SK-N-SH (cell line): ENCODE measurements at regions not wholly inside any gene's neighbourhood (a gene's known extent, or its start where the extent isn't known, plus 50 kb on each side); places are given as distances from the start of the nearest gene placed in this dataset.
A peak's percentile ranks its signal among the peaks of the same experiment; 100 is the strongest.

Experiments used
- CTCF ChIA-PET: fragments of 300-600, 350-600 bp; formaldehyde crosslinking; extraction: SDS; loops from one replicate; lab custom pipeline; 2021; lab: Yijun Ruan, JAX
- POLR2A ChIA-PET: fragments of 350-600 bp; sonication (Branson Sonifier 250); formaldehyde crosslinking; extraction: SDS; loops from one replicate; lab custom pipeline; 2020; ENCODE audit warnings: antibody characterized with exemption, inconsistent platforms; lab: Yijun Ruan, JAX
- DNase-seq: peaks from one replicate; pipeline ENCODE4 v3.0.0; 2012
- H2AFZ ChIP-seq: fragments of 200-600 bp; sonication (generic); 2 replicates; pipeline ENCODE4 v1.8.1; 2016; ENCODE audit warnings: antibody characterized with exemption, mild to moderate bottlenecking, low read depth
- H3F3A ChIP-seq: fragments of 200-600 bp; sonication (generic); replicated peaks from 2 replicates; pipeline ENCODE3; 2016; ENCODE audit warnings: antibody characterized with exemption, mild to moderate bottlenecking; ENCODE audit not compliant: insufficient read depth
- H3K27ac ChIP-seq, 2 experiments: fragments of 200-500 bp in 1 of 2; fragments of 200-600 bp in 1 of 2; sonication (Bioruptor generic) in 1 of 2; sonication (generic), shearing (Covaris generic) in 1 of 2; 2 replicates each; pipeline versions ENCODE4 v1.5.1 to v1.6.1; 2014 to 2016; ENCODE audit warnings: low read depth in 2 of 2, inconsistent platforms in 1 of 2, low read length in 1 of 2, mild to moderate bottlenecking in 1 of 2, mixed read lengths in 1 of 2
- H3K27me3 ChIP-seq: fragments of 200-600 bp; sonication (generic), shearing (Covaris generic); 2 replicates; pipeline ENCODE4 v1.6.1; 2016; ENCODE audit warnings: mixed run types; ENCODE audit not compliant: insufficient read depth
- H3K36me3 ChIP-seq, 2 experiments: fragments of 200-500 bp in 1 of 2; fragments of 200-600 bp in 1 of 2; sonication (Bioruptor generic) in 1 of 2; sonication (generic) in 1 of 2; replicated peaks in 1 of 2; 2 replicates each; pipeline versions ENCODE3 to v1.5.1; 2014 to 2016; ENCODE audit warnings: low read length in 1 of 2, mild to moderate bottlenecking in 1 of 2; ENCODE audit not compliant: insufficient read depth in 2 of 2, control insufficient read depth in 1 of 2
- H3K4me1 ChIP-seq, 2 experiments: fragments of 200-500 bp in 1 of 2; fragments of 200-600 bp in 1 of 2; sonication (Bioruptor generic) in 1 of 2; sonication (generic), shearing (Covaris generic) in 1 of 2; 2 replicates each; pipeline versions ENCODE4 v1.5.1 to v1.6.1; 2014 to 2016; ENCODE audit warnings: low read depth in 1 of 2, low read length in 1 of 2, mixed run types in 1 of 2; ENCODE audit not compliant: insufficient read depth in 2 of 2, control insufficient read depth in 1 of 2
- H3K4me2 ChIP-seq: fragments of 200-600 bp; sonication (generic), shearing (Covaris generic); 2 replicates; pipeline ENCODE4 v1.6.1; 2017; ENCODE audit warnings: mixed run types
- H3K4me3 ChIP-seq, 2 experiments: fragments of 200-500 bp in 1 of 2; fragments of 200-600 bp in 1 of 2; sonication (Bioruptor generic) in 1 of 2; sonication (generic), shearing (Covaris generic) in 1 of 2; 2 replicates each; pipeline versions ENCODE4 v1.5.1 to v1.8.1; 2014 to 2016; ENCODE audit warnings: low read depth in 2 of 2, inconsistent platforms in 1 of 2, low read length in 1 of 2, mild to moderate bottlenecking in 1 of 2, mixed read lengths in 1 of 2, moderate library complexity in 1 of 2
- H3K79me2 ChIP-seq: fragments of 200-600 bp; sonication (generic); 2 replicates; pipeline ENCODE4 v1.8.1; 2017; ENCODE audit warnings: mild to moderate bottlenecking; ENCODE audit not compliant: insufficient read depth
- H3K9ac ChIP-seq: fragments of 200-600 bp; sonication (generic); 2 replicates; pipeline ENCODE4 v1.6.1; 2017; ENCODE audit warnings: mixed run types
- H3K9me2 ChIP-seq: fragments of 200-600 bp; sonication (generic); 2 replicates; pipeline ENCODE4 v1.6.1; 2017; ENCODE audit warnings: mixed run types
- H3K9me3 ChIP-seq: fragments of 200-600 bp; sonication (generic); 2 replicates; pipeline ENCODE4 v1.6.1; 2017; ENCODE audit warnings: mixed run types, mild to moderate bottlenecking, moderate library complexity
- H4K20me1 ChIP-seq: fragments of 200-600 bp; sonication (generic); 2 replicates; pipeline ENCODE4 v1.6.1; 2017; ENCODE audit warnings: mild to moderate bottlenecking, mixed run types; ENCODE audit not compliant: insufficient read depth
- ELF1 ChIP-seq: IDR thresholded peaks from 2 replicates; pipeline ENCODE4 v1.4.0; 2012
- EP300 ChIP-seq, 2 experiments: IDR thresholded peaks; 2 replicates each; pipeline versions ENCODE4 v1.4.0 to v1.6.1; 2012; ENCODE audit warnings: borderline replicate concordance in 1 of 2, low read depth in 1 of 2, low read length in 1 of 2
- FOSL2 ChIP-seq: IDR thresholded peaks from 2 replicates; pipeline ENCODE4 v1.4.0; 2012; ENCODE audit warnings: low read depth, mild to moderate bottlenecking, moderate library complexity, borderline replicate concordance
- GATA2 ChIP-seq: sonication (generic); formaldehyde crosslinking; IDR thresholded peaks from 2 replicates; pipeline ENCODE4 v1.5.0; 2020; ENCODE audit warnings: mild to moderate bottlenecking, missing genetic modification reagents
- JUND ChIP-seq: IDR thresholded peaks from 2 replicates; pipeline ENCODE4 v1.4.0; 2012
- MEF2A ChIP-seq: IDR thresholded peaks from 2 replicates; pipeline ENCODE4 v1.4.0; 2012; ENCODE audit warnings: low read depth, borderline replicate concordance
- MXI1 ChIP-seq: IDR thresholded peaks from 2 replicates; pipeline ENCODE4 v1.6.1; 2012; ENCODE audit warnings: mild to moderate bottlenecking, low read depth, low read length, improper control_type of control experiment
- NRF1 ChIP-seq: IDR thresholded peaks from 2 replicates; pipeline ENCODE4 v1.6.1; 2012; ENCODE audit warnings: low read depth, mild to moderate bottlenecking, low read length
- RAD21 ChIP-seq: IDR thresholded peaks from 2 replicates; pipeline ENCODE4 v1.6.1; 2012; ENCODE audit warnings: mild to moderate bottlenecking, low read length
- RCOR1 ChIP-seq: fragments of 150-350 bp; IDR thresholded peaks from 2 replicates; pipeline ENCODE4 v1.6.1; 2017; ENCODE audit warnings: antibody characterized with exemption, low read length
- RFX5 ChIP-seq: IDR thresholded peaks from 2 replicates; pipeline ENCODE4 v1.6.1; 2012; ENCODE audit warnings: mild to moderate bottlenecking, improper control_type of control experiment, low read length
- RXRA ChIP-seq: IDR thresholded peaks from 2 replicates; pipeline ENCODE4 v1.4.0; 2012; ENCODE audit warnings: low read depth, mild to moderate bottlenecking, borderline replicate concordance
- SIN3A ChIP-seq: IDR thresholded peaks from 2 replicates; pipeline ENCODE4 v1.6.1; 2012; ENCODE audit warnings: low read depth, mild to moderate bottlenecking, low read length, moderate library complexity, borderline replicate concordance
- SMC3 ChIP-seq: IDR thresholded peaks from 2 replicates; pipeline ENCODE4 v1.6.1; 2012; ENCODE audit warnings: low read depth, low read length, improper control_type of control experiment
- WGBS: methylation state at CpG from one replicate; pipeline ENCODE4 v1.1.6; 2017; ENCODE audit warnings: low lambda C conversion rate; 5-methylcytosine and 5-hydroxymethylcytosine counted together
- TF ChIP-seq, protein P1 (sequence below): IDR thresholded peaks from 2 replicates; pipeline ENCODE4 v1.4.0; 2012; ENCODE audit warnings: low read depth, borderline replicate concordance
- TF ChIP-seq, protein P2 (sequence below): IDR thresholded peaks from 2 replicates; pipeline ENCODE4 v1.6.1; 2012; ENCODE audit warnings: mild to moderate bottlenecking, low read depth, low read length, moderate library complexity
- TF ChIP-seq, protein P3 (sequence below): IDR thresholded peaks from 2 replicates; pipeline ENCODE4 v1.4.0; 2012; ENCODE audit warnings: low read depth, borderline replicate concordance
- TF ChIP-seq, protein P4 (sequence below): IDR thresholded peaks from 2 replicates; pipeline ENCODE4 v1.4.0; 2012; ENCODE audit warnings: low read depth

DNA sequence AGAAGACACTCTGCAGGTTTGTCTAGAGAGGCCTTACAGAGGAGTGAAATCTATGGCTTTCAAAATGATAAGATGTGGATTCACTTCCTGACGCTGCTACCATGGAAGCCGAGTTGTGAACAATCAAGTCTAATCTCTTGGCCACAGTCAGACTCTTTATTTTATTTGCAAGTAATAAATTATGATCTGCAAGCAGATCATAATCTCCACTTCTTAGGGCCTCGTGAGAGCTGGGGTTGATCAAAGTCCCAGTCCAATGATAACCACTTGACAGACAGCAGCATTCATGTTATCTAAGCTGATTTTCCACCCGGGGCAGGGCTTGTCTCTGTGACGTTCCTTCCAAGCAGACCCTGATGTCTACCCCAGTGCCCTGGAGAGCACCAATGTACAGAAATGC is 776.4 kb upstream of the AUTS2 start:
- H3K9me3 ChIP-seq, result no peaks in the 10 kb centered on the region
- no peak overlapping the region for H3K4me2 ChIP-seq
- H3K9ac ChIP-seq, result no peak overlapping the region
- no peaks in the 10 kb centered on the region for H3K79me2 ChIP-seq
- peaks cover 0 to 6% of the 10 kb centered on the region in 2 experiments; a peak in 1 of 4 replicates for H3K4me1 ChIP-seq
- no peak overlapping the region for H3K4me3 ChIP-seq
- H3K36me3 ChIP-seq, result no peaks in the 10 kb centered on the region
- H3F3A ChIP-seq, result no peaks in the 10 kb centered on the region
- POLR2A ChIA-PET, result no interaction called here
- WGBS, result 26% methylated on average over 5 of the region's 5 CpGs
- H3K27ac ChIP-seq, result no peak overlapping the region
- TF ChIP-seq MEF2A (no peak), RXRA (no peak), ELF1 (no peak), NRF1 (no peak), JUND (no peak), RFX5 (no peak), EP300 (IDR thresholded peaks at IDR 0.05; ENCODE audit: borderline replicate concordance in 1 of 2, low read depth in 1 of 2, low read length in 1 of 2) (peak in 1 of 2 experiments; percentile 70; a peak in 2 of 4 replicates), GATA2 (CRISPR knock-in tag) (peak; percentile 85), SMC3 (no peak), SIN3A (no peak), MXI1 (peak; percentile 31; the same call in 1 of the 2 replicates), FOSL2 (no peak), RAD21 (no peak; the same call in 1 of the 2 replicates), RCOR1 (peak; percentile 51; the same call in 1 of the 2 replicates)
- TF ChIP-seq, protein P1, sequence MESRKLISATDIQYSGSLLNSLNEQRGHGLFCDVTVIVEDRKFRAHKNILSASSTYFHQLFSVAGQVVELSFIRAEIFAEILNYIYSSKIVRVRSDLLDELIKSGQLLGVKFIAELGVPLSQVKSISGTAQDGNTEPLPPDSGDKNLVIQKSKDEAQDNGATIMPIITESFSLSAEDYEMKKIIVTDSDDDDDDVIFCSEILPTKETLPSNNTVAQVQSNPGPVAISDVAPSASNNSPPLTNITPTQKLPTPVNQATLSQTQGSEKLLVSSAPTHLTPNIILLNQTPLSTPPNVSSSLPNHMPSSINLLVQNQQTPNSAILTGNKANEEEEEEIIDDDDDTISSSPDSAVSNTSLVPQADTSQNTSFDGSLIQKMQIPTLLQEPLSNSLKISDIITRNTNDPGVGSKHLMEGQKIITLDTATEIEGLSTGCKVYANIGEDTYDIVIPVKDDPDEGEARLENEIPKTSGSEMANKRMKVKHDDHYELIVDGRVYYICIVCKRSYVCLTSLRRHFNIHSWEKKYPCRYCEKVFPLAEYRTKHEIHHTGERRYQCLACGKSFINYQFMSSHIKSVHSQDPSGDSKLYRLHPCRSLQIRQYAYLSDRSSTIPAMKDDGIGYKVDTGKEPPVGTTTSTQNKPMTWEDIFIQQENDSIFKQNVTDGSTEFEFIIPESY, result no peak
- TF ChIP-seq, protein P2, sequence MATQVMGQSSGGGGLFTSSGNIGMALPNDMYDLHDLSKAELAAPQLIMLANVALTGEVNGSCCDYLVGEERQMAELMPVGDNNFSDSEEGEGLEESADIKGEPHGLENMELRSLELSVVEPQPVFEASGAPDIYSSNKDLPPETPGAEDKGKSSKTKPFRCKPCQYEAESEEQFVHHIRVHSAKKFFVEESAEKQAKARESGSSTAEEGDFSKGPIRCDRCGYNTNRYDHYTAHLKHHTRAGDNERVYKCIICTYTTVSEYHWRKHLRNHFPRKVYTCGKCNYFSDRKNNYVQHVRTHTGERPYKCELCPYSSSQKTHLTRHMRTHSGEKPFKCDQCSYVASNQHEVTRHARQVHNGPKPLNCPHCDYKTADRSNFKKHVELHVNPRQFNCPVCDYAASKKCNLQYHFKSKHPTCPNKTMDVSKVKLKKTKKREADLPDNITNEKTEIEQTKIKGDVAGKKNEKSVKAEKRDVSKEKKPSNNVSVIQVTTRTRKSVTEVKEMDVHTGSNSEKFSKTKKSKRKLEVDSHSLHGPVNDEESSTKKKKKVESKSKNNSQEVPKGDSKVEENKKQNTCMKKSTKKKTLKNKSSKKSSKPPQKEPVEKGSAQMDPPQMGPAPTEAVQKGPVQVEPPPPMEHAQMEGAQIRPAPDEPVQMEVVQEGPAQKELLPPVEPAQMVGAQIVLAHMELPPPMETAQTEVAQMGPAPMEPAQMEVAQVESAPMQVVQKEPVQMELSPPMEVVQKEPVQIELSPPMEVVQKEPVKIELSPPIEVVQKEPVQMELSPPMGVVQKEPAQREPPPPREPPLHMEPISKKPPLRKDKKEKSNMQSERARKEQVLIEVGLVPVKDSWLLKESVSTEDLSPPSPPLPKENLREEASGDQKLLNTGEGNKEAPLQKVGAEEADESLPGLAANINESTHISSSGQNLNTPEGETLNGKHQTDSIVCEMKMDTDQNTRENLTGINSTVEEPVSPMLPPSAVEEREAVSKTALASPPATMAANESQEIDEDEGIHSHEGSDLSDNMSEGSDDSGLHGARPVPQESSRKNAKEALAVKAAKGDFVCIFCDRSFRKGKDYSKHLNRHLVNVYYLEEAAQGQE, result no peak
- TF ChIP-seq, protein P3, sequence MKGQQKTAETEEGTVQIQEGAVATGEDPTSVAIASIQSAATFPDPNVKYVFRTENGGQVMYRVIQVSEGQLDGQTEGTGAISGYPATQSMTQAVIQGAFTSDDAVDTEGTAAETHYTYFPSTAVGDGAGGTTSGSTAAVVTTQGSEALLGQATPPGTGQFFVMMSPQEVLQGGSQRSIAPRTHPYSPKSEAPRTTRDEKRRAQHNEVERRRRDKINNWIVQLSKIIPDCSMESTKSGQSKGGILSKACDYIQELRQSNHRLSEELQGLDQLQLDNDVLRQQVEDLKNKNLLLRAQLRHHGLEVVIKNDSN, result no peak
- TF ChIP-seq, protein P4, sequence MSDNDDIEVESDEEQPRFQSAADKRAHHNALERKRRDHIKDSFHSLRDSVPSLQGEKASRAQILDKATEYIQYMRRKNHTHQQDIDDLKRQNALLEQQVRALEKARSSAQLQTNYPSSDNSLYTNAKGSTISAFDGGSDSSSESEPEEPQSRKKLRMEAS, result no peak
- TF ChIP-seq, all 33 proteins: peak for 4
- H3K9me2 ChIP-seq, result no peaks in the 10 kb centered on the region
- H4K20me1 ChIP-seq, result no peaks in the 10 kb centered on the region
- CTCF ChIA-PET, result no interaction called here
- DNase-seq, result peak; percentile 54
- no peaks in the 10 kb centered on the region for H3K27me3 ChIP-seq
- H2AFZ ChIP-seq, result no peak overlapping the region
